ENCODE measurements at regions not wholly inside any gene's neighbourhood (a gene's known extent, or its start where the extent isn't known, plus 50 kb on each side); places are given as distances from the start of the nearest gene placed in this dataset.

DNA sequence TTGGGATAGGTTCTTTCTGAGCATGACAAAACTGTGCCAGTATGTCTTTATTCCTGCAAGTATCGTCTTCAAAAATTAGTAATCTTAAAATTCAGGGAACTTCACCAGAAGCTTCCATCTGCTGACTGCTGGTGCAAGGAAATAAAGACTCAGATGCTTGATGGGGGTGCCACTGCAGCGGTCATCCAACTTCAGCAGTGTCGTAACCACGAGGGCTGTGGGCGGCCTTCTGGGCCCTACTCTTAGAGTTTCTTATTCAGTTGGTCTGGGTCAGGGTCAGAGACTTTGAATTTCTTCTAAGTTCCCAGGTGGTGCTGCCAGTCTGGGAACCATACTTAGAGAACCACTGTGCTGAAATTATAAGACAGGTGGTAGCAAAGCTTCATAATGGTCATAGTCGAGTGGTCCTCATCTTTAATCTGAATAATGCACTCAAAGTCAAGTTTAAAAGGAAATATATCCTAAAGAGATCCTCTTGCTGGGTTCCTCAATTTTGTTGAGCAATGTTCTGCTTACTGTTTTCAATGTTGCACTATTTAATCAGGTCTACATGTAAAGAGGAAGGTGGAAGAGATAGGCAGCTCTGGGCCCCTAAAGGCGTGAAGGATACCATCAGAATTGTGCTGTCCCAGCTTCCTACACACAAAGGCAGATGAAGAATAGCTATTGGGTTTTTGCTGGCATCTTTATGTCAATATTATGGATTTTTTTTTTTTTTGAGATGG, 165.4 kb upstream of the GMDS start:
- H3K27me3 ChIP-seq (ENCODE audit: control insufficient read depth, insufficient read depth, low read length), result no peaks in the 10 kb centered on the region
- 89% methylated on average over 7 of the region's 7 CpGs for WGBS (ENCODE audit: insufficient coverage)

DNA sequence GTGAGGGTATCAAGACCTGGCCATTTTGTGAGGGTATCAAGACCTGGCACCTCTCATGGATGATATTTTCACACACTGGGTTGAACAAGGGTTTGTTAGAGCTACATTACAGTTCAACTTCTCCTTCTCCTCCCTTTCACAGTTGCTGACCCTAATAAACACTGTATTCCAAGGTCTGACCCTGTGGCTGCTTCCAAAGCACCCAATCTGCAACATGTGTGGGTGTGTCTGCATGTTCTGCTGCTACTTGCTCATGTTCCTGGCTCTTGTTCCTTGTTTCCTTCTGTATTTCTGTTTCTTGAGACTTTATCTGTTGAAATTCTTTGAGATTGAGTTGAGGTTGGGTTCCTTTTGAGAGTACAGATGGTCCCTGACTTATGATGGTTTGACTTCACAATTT, 162.1 kb upstream of the GMDS start:
- H3K27me3 Mint-ChIP-seq (ENCODE audit: low read depth in 2 of 2), result no peaks in the 10 kb centered on the region
- Histone ChIP-seq H3K4me1 (ENCODE audit: control insufficient read depth, insufficient read depth, low read length) (no peaks in the 10 kb centered on the region), H3K9me3 (ENCODE audit: control insufficient read depth, insufficient read depth, low read length) (no peaks in the 10 kb centered on the region), H3K36me3 (ENCODE audit: control insufficient read depth, insufficient read depth, low read length) (no peaks in the 10 kb centered on the region), H3K4me3 (ENCODE audit: low read length) (no peak overlapping the region), H3K27ac (ENCODE audit: low read length) (no peak overlapping the region), H3K27me3 (ENCODE audit: control insufficient read depth, insufficient read depth, low read length) (no peaks in the 10 kb centered on the region)
- no peak for ATAC-seq
- H3K27ac Mint-ChIP-seq, result no peak overlapping the region
- H3K9me3 Mint-ChIP-seq, result peaks cover 0 to 3% of the 10 kb centered on the region in 2 donors
- TF ChIP-seq, protein P1, sequence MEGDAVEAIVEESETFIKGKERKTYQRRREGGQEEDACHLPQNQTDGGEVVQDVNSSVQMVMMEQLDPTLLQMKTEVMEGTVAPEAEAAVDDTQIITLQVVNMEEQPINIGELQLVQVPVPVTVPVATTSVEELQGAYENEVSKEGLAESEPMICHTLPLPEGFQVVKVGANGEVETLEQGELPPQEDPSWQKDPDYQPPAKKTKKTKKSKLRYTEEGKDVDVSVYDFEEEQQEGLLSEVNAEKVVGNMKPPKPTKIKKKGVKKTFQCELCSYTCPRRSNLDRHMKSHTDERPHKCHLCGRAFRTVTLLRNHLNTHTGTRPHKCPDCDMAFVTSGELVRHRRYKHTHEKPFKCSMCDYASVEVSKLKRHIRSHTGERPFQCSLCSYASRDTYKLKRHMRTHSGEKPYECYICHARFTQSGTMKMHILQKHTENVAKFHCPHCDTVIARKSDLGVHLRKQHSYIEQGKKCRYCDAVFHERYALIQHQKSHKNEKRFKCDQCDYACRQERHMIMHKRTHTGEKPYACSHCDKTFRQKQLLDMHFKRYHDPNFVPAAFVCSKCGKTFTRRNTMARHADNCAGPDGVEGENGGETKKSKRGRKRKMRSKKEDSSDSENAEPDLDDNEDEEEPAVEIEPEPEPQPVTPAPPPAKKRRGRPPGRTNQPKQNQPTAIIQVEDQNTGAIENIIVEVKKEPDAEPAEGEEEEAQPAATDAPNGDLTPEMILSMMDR (IDR thresholded peaks at IDR 0.05), result no peak
- H3K36me3 Mint-ChIP-seq, result no peaks in the 10 kb centered on the region
- intact Hi-C loops (cut with micrococcal nuclease), result no loop called here
- H3K4me3 Mint-ChIP-seq, result no peak overlapping the region
- no peak for DNase-seq
- H3K4me1 Mint-ChIP-seq, result no peaks in the 10 kb centered on the region

More for the DNA sequence above, 165.4 kb upstream of the GMDS start:
- Histone ChIP-seq H3K27ac (ENCODE audit: low read length) (no peak overlapping the region), H3K36me3 (ENCODE audit: control insufficient read depth, insufficient read depth, low read length) (no peaks in the 10 kb centered on the region), H3K9me3 (ENCODE audit: control insufficient read depth, insufficient read depth, low read length) (no peaks in the 10 kb centered on the region), H3K4me1 (ENCODE audit: control insufficient read depth, insufficient read depth, low read length) (no peaks in the 10 kb centered on the region), H3K4me3 (ENCODE audit: low read length) (no peak overlapping the region)
- H3K36me3 Mint-ChIP-seq, result no peaks in the 10 kb centered on the region
- H3K27me3 Mint-ChIP-seq (ENCODE audit: low read depth in 2 of 2), result no peaks in the 10 kb centered on the region
- no peak overlapping the region for H3K27ac Mint-ChIP-seq
- H3K4me3 Mint-ChIP-seq, result no peak overlapping the region
- intact Hi-C loops (cut with micrococcal nuclease), result no loop called here
- TF ChIP-seq, protein P1 (IDR thresholded peaks at IDR 0.05), result no peak
- ATAC-seq (no peak), DNase-seq (no peak)
- H3K4me1 Mint-ChIP-seq, result no peaks in the 10 kb centered on the region
- H3K9me3 Mint-ChIP-seq, result peaks cover 0 to 3% of the 10 kb centered on the region in 2 donors

GRCh38 chr6:2404211-2404929, 159.0 kb upstream of the GMDS start:
- ATAC-seq (no peak), DNase-seq (no peak)
- H3K9me3 ChIP-seq (ENCODE audit: control insufficient read depth, insufficient read depth, low read length), result no peaks in the 10 kb centered on the region
- H3K4me1 ChIP-seq (ENCODE audit: control insufficient read depth, insufficient read depth, low read length), result no peaks in the 10 kb centered on the region
- Mint-ChIP-seq H3K4me3 (no peak overlapping the region), H3K36me3 (no peaks in the 10 kb centered on the region), H3K27ac (no peak overlapping the region), H3K27me3 (ENCODE audit: low read depth in 2 of 2) (no peaks in the 10 kb centered on the region), H3K9me3 (peaks cover 0 to 3% of the 10 kb centered on the region in 2 donors), H3K4me1 (no peaks in the 10 kb centered on the region)
- intact Hi-C loops (cut with micrococcal nuclease), result no loop called here
- no peaks in the 10 kb centered on the region for H3K36me3 ChIP-seq (ENCODE audit: control insufficient read depth, insufficient read depth, low read length)
- no peaks in the 10 kb centered on the region for H3K27me3 ChIP-seq (ENCODE audit: control insufficient read depth, insufficient read depth, low read length)
- TF ChIP-seq, protein P1 (IDR thresholded peaks at IDR 0.05), result no peak
- WGBS (ENCODE audit: insufficient coverage), result 84% methylated on average over 6 of the region's 6 CpGs
- no peak overlapping the region for H3K4me3 ChIP-seq (ENCODE audit: low read length)
- H3K27ac ChIP-seq (ENCODE audit: low read length), result no peak overlapping the region

All from natural killer cell (primary cell).